ENCODE measurements at regions not wholly inside any gene's neighbourhood (a gene's known extent, or its start where the extent isn't known, plus 50 kb on each side); places are given as distances from the start of the nearest gene placed in this dataset.

DNA sequence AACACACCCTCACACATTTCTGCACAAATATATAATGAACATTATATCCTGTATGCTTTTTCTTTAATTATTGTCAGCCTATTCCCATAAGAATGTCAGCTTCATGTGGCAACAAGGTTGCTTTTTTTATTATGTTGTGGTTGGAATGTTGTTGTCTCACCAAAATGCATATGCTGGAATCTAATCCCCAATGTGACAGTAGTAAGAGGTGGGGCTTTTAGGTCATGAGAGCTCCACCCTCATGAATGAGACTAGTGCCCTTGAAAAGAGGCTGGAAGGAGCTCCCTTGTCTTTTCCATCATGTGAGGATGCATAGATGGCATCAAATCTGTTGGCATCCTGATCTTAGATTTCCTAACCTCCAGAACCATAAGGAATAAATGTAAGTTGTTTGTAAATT, 131.3 kb upstream of the IRX6 start:
- no peak overlapping the region for H3K4me3 Mint-ChIP-seq (ENCODE audit: low read depth)
- H3K9me3 Mint-ChIP-seq, result no peaks in the 10 kb centered on the region
- no peak overlapping the region for H3K27ac Mint-ChIP-seq
- no peaks in the 10 kb centered on the region for H3K4me1 Mint-ChIP-seq (ENCODE audit: low read depth)
- H3K27me3 Mint-ChIP-seq (ENCODE audit: low read depth), result peaks cover 1% of the 10 kb centered on the region
- no peaks in the 10 kb centered on the region for H3K36me3 Mint-ChIP-seq (ENCODE audit: low read depth)
- DNase-seq (ENCODE audit: low spot score), result no peak
- intact Hi-C loops (cut with micrococcal nuclease), result no loop called here

DNA sequence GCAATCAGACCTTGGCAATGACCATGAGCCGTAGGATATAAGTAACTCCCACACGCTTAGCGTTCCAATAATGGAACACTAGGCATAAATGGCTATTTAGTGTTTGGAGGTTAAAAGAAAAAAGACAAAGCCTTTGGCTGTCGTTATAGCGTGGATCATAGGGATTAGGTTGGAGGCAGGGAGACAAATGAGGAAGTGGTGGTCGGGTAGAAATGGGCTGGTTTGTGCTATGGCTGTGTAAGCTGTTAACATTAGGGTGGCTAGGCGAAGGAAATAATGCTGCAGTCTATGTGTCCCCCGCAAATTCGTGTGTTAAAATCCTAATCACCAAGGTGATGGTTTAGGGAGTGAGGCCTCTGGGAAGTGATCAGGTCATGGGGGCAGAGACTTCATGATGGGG, 120.4 kb upstream of the IRX6 start:
- intact Hi-C loops (cut with micrococcal nuclease), result no loop called here
- Mint-ChIP-seq H3K36me3 (ENCODE audit: low read depth) (no peaks in the 10 kb centered on the region), H3K4me3 (ENCODE audit: low read depth) (no peak overlapping the region), H3K27me3 (ENCODE audit: low read depth) (no peaks in the 10 kb centered on the region), H3K9me3 (no peaks in the 10 kb centered on the region), H3K27ac (no peak overlapping the region), H3K4me1 (ENCODE audit: low read depth) (no peaks in the 10 kb centered on the region)
- DNase-seq (ENCODE audit: low spot score), result no peak

DNA sequence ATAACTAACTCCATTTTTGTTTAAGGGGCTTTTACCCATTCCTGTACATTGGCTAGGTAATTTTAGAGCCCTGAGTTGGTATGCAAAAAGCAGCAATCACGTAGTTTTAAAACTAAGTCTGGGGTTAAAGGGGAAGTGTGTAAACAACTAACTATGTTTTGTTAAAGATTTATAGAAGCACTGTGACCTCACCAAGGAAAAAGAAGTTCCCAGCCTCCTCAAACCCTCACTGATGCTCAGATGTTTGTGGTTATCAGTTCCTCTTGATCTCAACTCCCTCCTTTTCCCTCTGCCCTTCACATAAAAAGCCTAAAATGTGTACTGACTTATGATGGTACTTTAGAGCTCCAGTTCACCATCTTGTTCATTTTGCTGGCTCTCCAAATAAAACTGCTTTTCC, 119.9 kb upstream of the IRX6 start:
- Mint-ChIP-seq H3K4me3 (ENCODE audit: low read depth) (no peak overlapping the region), H3K27me3 (ENCODE audit: low read depth) (no peaks in the 10 kb centered on the region), H3K27ac (no peak overlapping the region), H3K4me1 (ENCODE audit: low read depth) (no peaks in the 10 kb centered on the region), H3K36me3 (ENCODE audit: low read depth) (no peaks in the 10 kb centered on the region), H3K9me3 (no peaks in the 10 kb centered on the region)
- intact Hi-C loops (cut with micrococcal nuclease), result no loop called here
- no peak for DNase-seq (ENCODE audit: low spot score)

DNA sequence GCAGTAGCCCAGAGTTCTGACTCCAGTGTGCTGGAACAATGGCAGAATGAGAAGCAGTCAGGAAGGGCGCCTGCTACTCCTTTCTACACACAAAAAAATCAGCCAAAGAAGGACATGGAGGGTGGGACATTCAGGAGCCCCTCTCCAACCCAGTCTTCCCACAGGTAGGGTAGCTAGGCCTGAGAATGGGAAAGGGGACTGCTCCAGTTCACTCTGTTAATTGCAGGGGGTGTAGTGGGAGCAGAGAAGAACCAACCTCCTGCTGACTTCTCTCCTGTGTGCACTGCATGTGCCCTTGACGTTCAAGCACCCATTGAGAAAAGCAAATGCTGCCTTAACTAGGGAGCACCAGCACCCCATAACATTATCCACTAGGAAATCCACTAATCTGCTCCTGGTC, 119.1 kb upstream of the IRX6 start:
- intact Hi-C loops (cut with micrococcal nuclease), result no loop called here
- H3K9me3 Mint-ChIP-seq, result no peaks in the 10 kb centered on the region
- no peaks in the 10 kb centered on the region for H3K4me1 Mint-ChIP-seq (ENCODE audit: low read depth)
- H3K27me3 Mint-ChIP-seq (ENCODE audit: low read depth), result no peaks in the 10 kb centered on the region
- no peak for DNase-seq (ENCODE audit: low spot score)
- H3K36me3 Mint-ChIP-seq (ENCODE audit: low read depth), result no peaks in the 10 kb centered on the region
- H3K27ac Mint-ChIP-seq, result no peak overlapping the region
- H3K4me3 Mint-ChIP-seq (ENCODE audit: low read depth), result no peak overlapping the region

DNA sequence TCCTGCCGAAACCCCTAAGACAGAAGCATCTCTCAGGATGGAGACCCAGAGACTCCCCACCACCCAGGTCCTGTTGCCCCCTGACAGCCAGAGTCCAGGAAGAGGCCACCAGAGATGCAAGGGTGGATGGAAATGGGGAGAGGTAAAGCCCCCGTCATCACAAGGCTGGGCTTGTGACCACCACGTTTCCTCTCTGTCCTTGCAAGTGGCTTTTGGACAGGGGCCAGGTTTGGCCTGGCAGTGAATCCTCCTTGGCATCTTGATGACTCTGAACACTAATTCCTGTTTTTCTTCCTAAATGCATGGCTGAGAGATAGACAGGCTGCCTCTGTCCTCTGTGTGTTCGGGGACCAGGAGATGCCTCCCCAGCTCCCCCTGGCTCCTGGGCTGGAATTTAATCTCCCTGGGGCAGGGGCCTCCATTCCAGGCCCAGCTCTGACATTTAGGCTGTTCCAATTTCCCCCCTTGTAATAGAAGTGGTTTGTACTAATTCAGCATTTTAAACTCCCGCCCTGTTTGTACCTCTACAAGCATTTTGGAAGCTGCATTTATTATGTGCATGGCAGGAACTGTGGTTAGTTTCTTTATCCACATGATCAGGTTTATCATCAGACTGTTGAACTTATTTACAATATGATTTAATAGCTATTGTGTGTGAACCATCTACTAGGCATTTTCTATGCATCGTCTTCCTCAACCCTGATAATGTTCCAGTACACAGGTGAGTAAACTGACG, 116.1 kb upstream of the IRX6 start:
- H3K4me3 Mint-ChIP-seq (ENCODE audit: low read depth), result no peak overlapping the region
- H3K27ac Mint-ChIP-seq, result no peak overlapping the region
- H3K27me3 Mint-ChIP-seq (ENCODE audit: low read depth), result no peaks in the 10 kb centered on the region
- H3K36me3 Mint-ChIP-seq (ENCODE audit: low read depth), result no peaks in the 10 kb centered on the region
- DNase-seq (ENCODE audit: low spot score), result no peak
- intact Hi-C loops (cut with micrococcal nuclease), result no loop called here
- no peaks in the 10 kb centered on the region for H3K4me1 Mint-ChIP-seq (ENCODE audit: low read depth)
- H3K9me3 Mint-ChIP-seq, result no peaks in the 10 kb centered on the region

DNA sequence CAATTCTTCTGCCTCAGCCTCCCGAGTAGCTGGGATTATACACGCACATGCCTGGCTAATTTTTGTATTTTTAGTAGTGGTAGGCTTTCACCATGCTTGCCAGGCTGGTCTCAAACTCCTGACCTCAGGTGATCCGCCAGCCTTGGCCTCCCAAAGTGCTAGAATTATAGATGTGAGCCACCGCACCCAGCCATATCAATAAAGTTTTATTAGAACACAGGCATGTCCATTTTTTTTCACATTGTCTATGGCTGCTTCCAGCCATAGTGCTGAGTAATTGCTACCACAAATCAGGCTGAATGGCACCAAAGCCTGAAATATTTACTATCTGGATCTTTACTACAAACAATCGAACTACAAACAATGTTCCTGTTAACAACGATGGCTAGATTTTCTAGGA, 114.4 kb upstream of the IRX6 start:
- Mint-ChIP-seq H3K4me3 (ENCODE audit: low read depth) (no peak overlapping the region), H3K27me3 (ENCODE audit: low read depth) (no peaks in the 10 kb centered on the region), H3K36me3 (ENCODE audit: low read depth) (no peaks in the 10 kb centered on the region), H3K4me1 (ENCODE audit: low read depth) (no peaks in the 10 kb centered on the region), H3K9me3 (no peaks in the 10 kb centered on the region), H3K27ac (no peak overlapping the region)
- DNase-seq (ENCODE audit: low spot score), result no peak
- intact Hi-C loops (cut with micrococcal nuclease), result no loop called here

DNA sequence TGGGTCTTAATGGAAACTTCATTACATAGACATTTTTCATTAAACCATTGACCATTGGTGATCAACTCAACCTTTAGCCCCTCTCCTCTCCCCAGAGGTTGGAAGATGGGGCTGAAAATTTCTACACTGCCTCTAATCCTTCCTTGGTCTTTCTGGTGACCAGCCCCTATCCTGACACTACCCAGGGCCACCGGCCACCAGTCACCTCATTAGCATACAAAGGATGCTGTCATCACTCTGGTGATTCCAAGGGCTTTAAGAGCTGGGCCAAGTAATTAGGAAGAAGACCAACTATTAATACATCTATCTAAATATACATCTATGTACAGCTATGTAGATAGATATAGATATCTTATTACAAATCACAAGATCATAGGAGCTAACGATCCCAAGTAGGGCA, 111.2 kb upstream of the IRX6 start:
- Mint-ChIP-seq H3K27ac (no peak overlapping the region), H3K36me3 (ENCODE audit: low read depth) (no peaks in the 10 kb centered on the region), H3K4me3 (ENCODE audit: low read depth) (no peak overlapping the region), H3K4me1 (ENCODE audit: low read depth) (no peaks in the 10 kb centered on the region), H3K27me3 (ENCODE audit: low read depth) (no peaks in the 10 kb centered on the region), H3K9me3 (no peaks in the 10 kb centered on the region)
- intact Hi-C loops (cut with micrococcal nuclease), result no loop called here
- no peak for DNase-seq (ENCODE audit: low spot score)

DNA sequence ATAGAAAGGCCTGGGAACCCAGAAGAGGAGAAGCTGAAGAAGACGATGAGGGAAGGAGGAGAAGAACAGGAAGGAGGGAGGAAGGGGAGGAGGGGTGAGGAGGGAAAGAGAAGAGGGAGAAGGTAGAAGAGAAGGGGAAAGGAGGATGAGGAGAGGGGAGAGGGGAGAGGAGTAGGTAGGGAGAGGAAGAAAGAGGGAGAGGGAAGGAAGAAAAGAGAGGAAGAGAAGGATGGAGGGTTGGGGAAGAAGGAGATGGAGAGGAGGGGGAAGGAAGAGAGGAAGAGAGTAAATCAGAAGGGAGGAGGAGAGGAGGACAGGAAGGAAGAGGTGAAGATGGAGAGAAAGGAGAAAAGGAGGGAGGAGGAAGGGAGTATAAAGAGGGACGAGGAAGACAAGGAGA, 109.6 kb upstream of the IRX6 start:
- intact Hi-C loops (cut with micrococcal nuclease), result no loop called here
- DNase-seq (ENCODE audit: low spot score), result no peak

DNA sequence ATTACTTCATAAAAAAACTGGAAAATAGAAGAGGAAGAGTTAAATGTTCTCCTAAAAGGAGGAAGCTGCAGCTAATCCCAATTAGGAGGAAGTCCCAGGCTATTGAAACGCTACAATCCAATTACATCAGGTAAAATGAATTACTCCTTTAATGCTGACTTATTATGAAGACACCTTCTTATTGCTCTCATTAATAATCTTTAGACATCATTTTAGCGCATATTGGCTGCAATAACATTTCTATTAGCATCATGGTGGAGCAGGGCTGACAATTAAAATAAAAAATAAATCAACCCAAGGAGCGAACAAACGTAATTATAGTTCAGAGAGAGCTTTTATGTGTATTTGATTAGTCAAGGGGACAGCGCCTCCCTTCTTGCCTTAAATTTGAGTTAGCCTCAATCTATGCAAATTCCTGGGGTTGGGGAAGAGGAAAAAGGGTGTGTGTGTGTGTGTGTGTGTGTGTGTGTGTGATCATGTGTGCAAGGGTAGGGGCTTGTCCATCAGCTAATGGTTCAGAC, 109.0 kb upstream of the IRX6 start:
- no peak overlapping the region for H3K4me3 Mint-ChIP-seq (ENCODE audit: low read depth)
- no peaks in the 10 kb centered on the region for H3K9me3 Mint-ChIP-seq
- no peaks in the 10 kb centered on the region for H3K27me3 Mint-ChIP-seq (ENCODE audit: low read depth)
- no peaks in the 10 kb centered on the region for H3K4me1 Mint-ChIP-seq (ENCODE audit: low read depth)
- no peak for DNase-seq (ENCODE audit: low spot score)
- intact Hi-C loops (cut with micrococcal nuclease), result no loop called here
- no peaks in the 10 kb centered on the region for H3K36me3 Mint-ChIP-seq (ENCODE audit: low read depth)
- H3K27ac Mint-ChIP-seq, result no peak overlapping the region

More for the DNA sequence above, 109.6 kb upstream of the IRX6 start:
- Mint-ChIP-seq H3K4me1 (ENCODE audit: low read depth) (no peaks in the 10 kb centered on the region), H3K27ac (no peak overlapping the region), H3K27me3 (ENCODE audit: low read depth) (no peaks in the 10 kb centered on the region), H3K4me3 (ENCODE audit: low read depth) (no peak overlapping the region), H3K9me3 (no peaks in the 10 kb centered on the region), H3K36me3 (ENCODE audit: low read depth) (no peaks in the 10 kb centered on the region)

DNA sequence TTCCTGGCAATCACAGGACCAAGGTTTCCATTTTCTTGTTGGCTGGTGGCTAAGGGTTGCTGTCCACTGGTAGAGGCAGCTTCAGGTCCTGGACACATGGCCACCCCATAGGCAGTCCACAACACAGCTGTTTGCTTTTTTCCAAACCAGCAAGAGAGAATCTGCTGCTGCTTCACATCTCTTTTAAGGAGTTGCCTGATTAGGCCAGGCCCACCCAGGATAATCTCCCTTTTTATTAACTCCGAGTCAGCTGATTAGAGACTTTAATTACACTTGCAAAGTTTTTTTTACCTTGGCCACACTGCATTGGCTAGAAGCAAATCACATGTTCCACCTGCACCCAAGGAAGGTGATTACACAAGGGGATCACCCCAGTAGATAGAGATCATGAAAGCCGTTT, 106.6 kb upstream of the IRX6 start:
- Mint-ChIP-seq H3K27me3 (ENCODE audit: low read depth) (no peaks in the 10 kb centered on the region), H3K36me3 (ENCODE audit: low read depth) (no peaks in the 10 kb centered on the region), H3K27ac (no peak overlapping the region), H3K4me3 (ENCODE audit: low read depth) (no peak overlapping the region), H3K4me1 (ENCODE audit: low read depth) (no peaks in the 10 kb centered on the region), H3K9me3 (no peaks in the 10 kb centered on the region)
- DNase-seq (ENCODE audit: low spot score), result no peak
- intact Hi-C loops (cut with micrococcal nuclease), result no loop called here

DNA sequence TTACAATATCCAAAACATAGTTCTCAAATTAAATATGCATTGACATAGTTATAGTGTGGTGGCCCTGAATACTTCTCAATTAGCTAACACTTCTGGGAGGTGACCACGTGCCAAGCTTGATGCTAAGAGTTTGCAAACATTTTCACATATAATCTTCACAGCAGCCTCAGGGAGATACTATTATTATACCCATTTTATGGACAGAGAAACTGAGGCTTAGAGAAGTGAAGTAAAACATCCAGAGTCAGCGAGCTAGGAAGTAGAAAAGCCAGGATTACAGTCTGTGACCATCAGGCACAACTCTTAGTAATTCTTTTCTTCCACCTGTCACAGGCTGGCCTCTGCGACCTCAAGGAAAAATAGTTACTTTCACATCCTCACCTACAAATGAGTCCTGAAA, 102.2 kb upstream of the IRX6 start:
- H3K27me3 Mint-ChIP-seq (ENCODE audit: low read depth), result no peaks in the 10 kb centered on the region
- no peaks in the 10 kb centered on the region for H3K4me1 Mint-ChIP-seq (ENCODE audit: low read depth)
- H3K36me3 Mint-ChIP-seq (ENCODE audit: low read depth), result no peaks in the 10 kb centered on the region
- H3K9me3 Mint-ChIP-seq, result peaks cover 10% of the 10 kb centered on the region
- intact Hi-C loops (cut with micrococcal nuclease), result no loop called here
- H3K27ac Mint-ChIP-seq, result no peak overlapping the region
- no peak overlapping the region for H3K4me3 Mint-ChIP-seq (ENCODE audit: low read depth)
- DNase-seq (ENCODE audit: low spot score), result no peak

DNA sequence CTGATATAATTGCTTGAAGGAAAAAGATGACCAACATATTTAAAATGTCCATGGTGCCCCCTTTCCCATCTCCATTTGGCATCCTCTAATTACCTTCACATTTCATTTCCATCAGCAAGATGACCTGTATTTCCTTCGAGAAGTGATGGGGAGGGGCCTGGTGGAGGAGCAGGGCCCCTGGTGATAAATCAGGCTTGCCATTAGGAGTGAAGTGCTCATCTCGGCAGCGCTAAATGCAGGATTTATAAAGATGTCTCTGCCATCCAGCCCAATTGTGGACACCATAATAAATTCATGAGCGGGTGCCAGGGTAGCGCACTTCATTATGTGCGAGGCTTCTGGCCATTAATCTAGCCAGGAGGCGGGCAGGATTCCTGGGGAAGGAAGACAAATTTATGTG, 101.5 kb upstream of the IRX6 start:
- Mint-ChIP-seq H3K4me3 (ENCODE audit: low read depth) (no peak overlapping the region), H3K9me3 (peaks cover 10% of the 10 kb centered on the region)

DNA sequence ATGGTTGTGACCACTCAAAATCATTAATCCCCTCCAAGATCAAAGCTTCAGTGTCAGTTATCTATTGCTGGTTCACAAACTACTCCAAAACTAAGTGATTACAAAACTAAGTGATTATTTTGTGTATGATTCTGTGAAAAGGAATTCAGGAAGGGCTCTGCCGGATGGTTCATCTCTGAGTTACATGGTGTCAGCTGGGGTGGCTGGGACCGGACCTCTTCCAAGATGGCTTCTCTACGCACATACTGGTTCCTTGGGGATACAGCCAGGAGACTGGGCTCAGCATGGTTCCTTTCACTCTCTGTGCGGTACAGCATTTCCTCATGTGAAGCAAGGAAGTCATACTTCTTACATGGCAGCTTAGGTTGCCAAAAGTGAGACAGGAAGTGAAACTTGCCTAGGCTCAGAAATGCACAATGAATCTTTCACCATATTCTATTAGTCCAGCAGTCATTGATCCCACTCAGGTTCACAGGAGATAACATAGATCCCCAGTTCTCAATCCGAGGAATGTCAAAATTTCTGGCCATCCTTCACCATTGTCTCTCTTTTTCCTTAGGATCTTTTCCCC, 97.9 kb upstream of the IRX6 start:
- H3K27ac Mint-ChIP-seq, result no peak overlapping the region
- H3K36me3 Mint-ChIP-seq (ENCODE audit: low read depth), result no peaks in the 10 kb centered on the region

More for the DNA sequence above, 101.5 kb upstream of the IRX6 start:
- intact Hi-C loops (cut with micrococcal nuclease), result no loop called here
- Mint-ChIP-seq H3K36me3 (ENCODE audit: low read depth) (no peaks in the 10 kb centered on the region), H3K27ac (no peak overlapping the region), H3K4me1 (ENCODE audit: low read depth) (no peaks in the 10 kb centered on the region), H3K27me3 (ENCODE audit: low read depth) (no peaks in the 10 kb centered on the region)
- DNase-seq (ENCODE audit: low spot score), result no peak

More for the DNA sequence above, 97.9 kb upstream of the IRX6 start:
- no peak for DNase-seq (ENCODE audit: low spot score)
- Mint-ChIP-seq H3K27me3 (ENCODE audit: low read depth) (no peaks in the 10 kb centered on the region), H3K4me1 (ENCODE audit: low read depth) (no peaks in the 10 kb centered on the region), H3K4me3 (ENCODE audit: low read depth) (no peak overlapping the region), H3K9me3 (peaks cover 10% of the 10 kb centered on the region)
- intact Hi-C loops (cut with micrococcal nuclease), result no loop called here

All from activated T-helper 2 cell treated with anti-CD3 and anti-CD28 coated beads, Interferon-gamma antibody, Interleukin-2, Interleukin-4, amounts not matched to agents 10 μg/mL and 5 μg/mL and 100 μg/mL, durations not matched to agents 14 hours and 24 hours and 36 hours (primary cell).